GM23248 (cell line): ENCODE measurements at regions not wholly inside any gene's neighbourhood (a gene's known extent, or its start where the extent isn't known, plus 50 kb on each side); places are given as distances from the start of the nearest gene placed in this dataset.

ENCODE experiments used
- DNase-seq: peaks from one replicate; pipeline ENCODE4 v3.0.0-alpha.2; 2015
- H2AFZ ChIP-seq: fragments of 200-600 bp; sonication (generic); 2 replicates; pipeline ENCODE4 v1.6.1; 2016; ENCODE audit warnings: antibody characterized with exemption
- H3F3A ChIP-seq: fragments of 200-600 bp; sonication (generic); 2 replicates; pipeline ENCODE4 v1.6.1; 2016; ENCODE audit warnings: mild to moderate bottlenecking, antibody characterized with exemption, mixed run types; ENCODE audit not compliant: insufficient read depth
- H3K27ac ChIP-seq: fragments of 200-600 bp; sonication (generic); 2 replicates; pipeline ENCODE4 v1.5.1; 2016; ENCODE audit warnings: mild to moderate bottlenecking
- H3K27me3 ChIP-seq: fragments of 200-600 bp; sonication (generic); replicated peaks from 2 replicates; pipeline ENCODE4 v1.6.1; 2016; ENCODE audit warnings: mild to moderate bottlenecking; ENCODE audit not compliant: insufficient read depth
- H3K36me3 ChIP-seq: fragments of 200-600 bp; sonication (generic); 2 replicates; pipeline ENCODE4 v1.6.1; 2016; ENCODE audit warnings: low read depth, mild to moderate bottlenecking
- H3K4me1 ChIP-seq: fragments of 200-600 bp; sonication (generic); 2 replicates; pipeline ENCODE4 v1.6.1; 2016; ENCODE audit warnings: mild to moderate bottlenecking; ENCODE audit not compliant: insufficient read depth
- H3K4me2 ChIP-seq: fragments of 200-600 bp; sonication (generic); one replicate; pipeline ENCODE4 v1.6.1; 2016; ENCODE audit warnings: mild to moderate bottlenecking; ENCODE audit not compliant: unreplicated experiment
- H3K4me3 ChIP-seq: fragments of 200-600 bp; sonication (generic); 2 replicates; pipeline ENCODE4 v1.5.1; 2016; ENCODE audit warnings: mild to moderate bottlenecking
- H3K79me2 ChIP-seq: fragments of 200-600 bp; sonication (generic); 2 replicates; pipeline ENCODE4 v1.6.1; 2016; ENCODE audit warnings: mild to moderate bottlenecking; ENCODE audit not compliant: insufficient read depth
- H3K9ac ChIP-seq: fragments of 200-600 bp; sonication (generic); 2 replicates; pipeline ENCODE4 v1.6.1; 2016; ENCODE audit warnings: mild to moderate bottlenecking
- H3K9me2 ChIP-seq: fragments of 200-600 bp; sonication (generic); 2 replicates; pipeline ENCODE4 v1.6.1; 2016; ENCODE audit warnings: mixed run types, mild to moderate bottlenecking, moderate library complexity; ENCODE audit not compliant: insufficient read depth
- H3K9me3 ChIP-seq: fragments of 200-600 bp; sonication (generic); one replicate; pipeline ENCODE4 v1.6.1; 2017; ENCODE audit warnings: low read depth
- H4K20me1 ChIP-seq: fragments of 200-600 bp; sonication (generic); 2 replicates; pipeline ENCODE4 v1.6.0; 2016; ENCODE audit not compliant: insufficient read depth
- EZH2 ChIP-seq: fragments of 200-600 bp; sonication (generic); IDR thresholded peaks from 2 replicates; pipeline ENCODE4 v1.6.1; 2018; ENCODE audit warnings: antibody characterized with exemption, mild to moderate bottlenecking; ENCODE audit not compliant: insufficient read depth, poor library complexity, severe bottlenecking
- EZH2phosphoT487 ChIP-seq: fragments of 200-600 bp; sonication (generic); IDR thresholded peaks from 2 replicates; pipeline ENCODE4 v1.6.1; 2018; ENCODE audit warnings: antibody characterized with exemption, moderate library complexity, mild to moderate bottlenecking, low read depth; ENCODE audit not compliant: insufficient read depth
- WGBS, 2 experiments: methylation state at CpG; one replicate each; pipeline ENCODE4 v1.1.6; 2015 to 2017; ENCODE audit warnings: low lambda C conversion rate in 2 of 2, low coverage in 1 of 2; ENCODE audit errors: missing lambda C conversion rate in 2 of 2; 5-methylcytosine and 5-hydroxymethylcytosine counted together
- in situ Hi-C: fragments of 300-500 bp; cut with MboI; formaldehyde crosslinking; loops from 2 replicates; pipeline ENCODE4 v1.15.0; 2020

- Histone ChIP-seq H4K20me1 (no peaks in the 10 kb centered on the region), H3K79me2 (no peaks in the 10 kb centered on the region), H3K4me2 (no peak overlapping the region), H3K9ac (no peak overlapping the region), H2AFZ (no peak overlapping the region), H3K4me1 (no peaks in the 10 kb centered on the region), H3F3A (no peaks in the 10 kb centered on the region), H3K27me3 (no peaks in the 10 kb centered on the region), H3K9me3 (no peaks in the 10 kb centered on the region), H3K36me3 (no peaks in the 10 kb centered on the region), H3K9me2 (no peaks in the 10 kb centered on the region), H3K27ac (no peak overlapping the region), H3K4me3 (no peak overlapping the region)
- DNase-seq, result no peak
- no peak for TF ChIP-seq EZH2phosphoT487
- TF ChIP-seq EZH2, result no peak
- WGBS, 2 experiments, result 58 to 63% methylated on average over 4 of the region's 4 CpGs
- in situ Hi-C loops, result no loop called here
Measured at GRCh38 chr1:102715150-102715549, 393.2 kb downstream of the COL11A1 start.

- Histone ChIP-seq H3K9ac (no peak overlapping the region), H3K27me3 (no peaks in the 10 kb centered on the region), H3K4me3 (no peak overlapping the region), H3K4me2 (no peak overlapping the region), H3K27ac (no peak overlapping the region), H3K36me3 (no peaks in the 10 kb centered on the region), H4K20me1 (no peaks in the 10 kb centered on the region), H3K4me1 (no peaks in the 10 kb centered on the region), H3K9me2 (no peaks in the 10 kb centered on the region), H3K9me3 (no peaks in the 10 kb centered on the region), H2AFZ (no peak overlapping the region), H3F3A (no peaks in the 10 kb centered on the region), H3K79me2 (no peaks in the 10 kb centered on the region)
- in situ Hi-C loops, result no loop called here
- TF ChIP-seq EZH2, result no peak
- no peak for DNase-seq
- WGBS, 2 experiments, result 7% methylated on average over 1 of the region's 1 CpG
Measured at GRCh38 chr1:102699524-102699923, 408.8 kb downstream of the COL11A1 start.

GRCh38 chr1:102693345-102693744 is 415.0 kb downstream of the COL11A1 start:
- 24 to 28% methylated on average over 1 of the region's 1 CpG for WGBS, 2 experiments
- Histone ChIP-seq H3K9me3 (no peaks in the 10 kb centered on the region), H3K4me3 (no peak overlapping the region), H3K27ac (no peak overlapping the region), H3K27me3 (no peaks in the 10 kb centered on the region), H3K4me1 (no peaks in the 10 kb centered on the region), H3K9me2 (no peaks in the 10 kb centered on the region), H2AFZ (no peak overlapping the region), H3F3A (no peaks in the 10 kb centered on the region), H3K79me2 (no peaks in the 10 kb centered on the region), H4K20me1 (no peaks in the 10 kb centered on the region), H3K9ac (no peak overlapping the region), H3K36me3 (no peaks in the 10 kb centered on the region), H3K4me2 (no peak overlapping the region)
- in situ Hi-C loops, result no loop called here
- TF ChIP-seq EZH2 (no peak), EZH2phosphoT487 (no peak)
- DNase-seq, result no peak

- no peaks in the 10 kb centered on the region for H4K20me1 ChIP-seq
- no peak overlapping the region for H3K4me2 ChIP-seq
- in situ Hi-C loops, result no loop called here
- H3K36me3 ChIP-seq, result no peaks in the 10 kb centered on the region
- no peak overlapping the region for H3K4me3 ChIP-seq
- TF ChIP-seq EZH2 (no peak), EZH2phosphoT487 (no peak)
- H3K27ac ChIP-seq, result no peak overlapping the region
- DNase-seq, result no peak
- H3K4me1 ChIP-seq, result no peaks in the 10 kb centered on the region
- no peak overlapping the region for H2AFZ ChIP-seq
- H3K27me3 ChIP-seq, result no peaks in the 10 kb centered on the region
- H3K9ac ChIP-seq, result no peak overlapping the region
- H3K9me2 ChIP-seq, result no peaks in the 10 kb centered on the region
- H3K79me2 ChIP-seq, result no peaks in the 10 kb centered on the region
- WGBS, 2 experiments, result 0% methylated on average over 1 of the region's 1 CpG
- H3K9me3 ChIP-seq, result no peaks in the 10 kb centered on the region
- no peaks in the 10 kb centered on the region for H3F3A ChIP-seq
Measured at GRCh38 chr1:102691592-102692090, 416.7 kb downstream of the COL11A1 start.

- no peaks in the 10 kb centered on the region for H3K9me3 ChIP-seq
- H3K27me3 ChIP-seq, result no peaks in the 10 kb centered on the region
- no peaks in the 10 kb centered on the region for H4K20me1 ChIP-seq
- H3K9me2 ChIP-seq, result no peaks in the 10 kb centered on the region
- no peaks in the 10 kb centered on the region for H3K79me2 ChIP-seq
- H3K9ac ChIP-seq, result no peak overlapping the region
- no peak overlapping the region for H3K4me3 ChIP-seq
- H2AFZ ChIP-seq, result no peak overlapping the region
- 14 to 31% methylated on average over 2 of the region's 2 CpGs for WGBS, 2 experiments
- no peak for TF ChIP-seq EZH2
- no peak for TF ChIP-seq EZH2phosphoT487
- in situ Hi-C loops, result no loop called here
- no peak overlapping the region for H3K27ac ChIP-seq
- no peaks in the 10 kb centered on the region for H3F3A ChIP-seq
- no peaks in the 10 kb centered on the region for H3K4me1 ChIP-seq
- no peak for DNase-seq
- no peaks in the 10 kb centered on the region for H3K36me3 ChIP-seq
- no peak overlapping the region for H3K4me2 ChIP-seq
Measured at GRCh38 chr1:102687383-102687782, 420.9 kb downstream of the COL11A1 start.
